ENCODE measurements at regions not wholly inside any gene's neighbourhood (a gene's known extent, or its start where the extent isn't known, plus 50 kb on each side); places are given as distances from the start of the nearest gene placed in this dataset.
"Not testable (repeated sequence)": the region's sequence is repeated elsewhere in the genome, so short reads cannot be mapped to it uniquely, and the experiment has no call there.

GRCh38 chr5:89676634-89677033, 732.9 kb downstream of the CETN3 start:
- in situ Hi-C loops (cut with MboI; ENCODE audit: low pct_unique_long_range_greater_than_20kb, low sequenced_read_pairs) = no loop called here
- DNase-seq = no peak

- DNase-seq = no peak
These were observed 736.5 kb downstream of the CETN3 start for GRCh38 chr5:89673019-89673418.

GRCh38 chr5:89668821-89669220, 740.7 kb downstream of the CETN3 start:
- no peak for DNase-seq
- in situ Hi-C loops (cut with MboI; ENCODE audit: low pct_unique_long_range_greater_than_20kb, low sequenced_read_pairs) = no loop called here

More at GRCh38 chr5:89673019-89673418, 736.5 kb downstream of the CETN3 start:
- in situ Hi-C loops (cut with MboI; ENCODE audit: low pct_unique_long_range_greater_than_20kb, low sequenced_read_pairs) = no loop called here

- in situ Hi-C loops (cut with MboI; ENCODE audit: low pct_unique_long_range_greater_than_20kb, low sequenced_read_pairs) = no loop called here
- DNase-seq = no peak
These were observed 747.1 kb downstream of the CETN3 start for GRCh38 chr5:89662499-89662898.

- in situ Hi-C loops (cut with MboI; ENCODE audit: low pct_unique_long_range_greater_than_20kb, low sequenced_read_pairs) = no loop called here
- no peak for DNase-seq
These were observed 755.9 kb upstream of the MEF2C start for GRCh38 chr5:89638871-89639270.

- in situ Hi-C loops (cut with MboI; ENCODE audit: low pct_unique_long_range_greater_than_20kb, low sequenced_read_pairs); DNase-seq: not testable (repeated sequence)
These were observed 751.2 kb upstream of the MEF2C start for GRCh38 chr5:89634176-89634575.

GRCh38 chr5:89630064-89630463, 747.1 kb upstream of the MEF2C start:
- DNase-seq; in situ Hi-C loops (cut with MboI; ENCODE audit: low pct_unique_long_range_greater_than_20kb, low sequenced_read_pairs): not testable (repeated sequence)

GRCh38 chr5:89628876-89629635, 746.1 kb upstream of the MEF2C start:
- in situ Hi-C loops (cut with MboI; ENCODE audit: low pct_unique_long_range_greater_than_20kb, low sequenced_read_pairs) = no loop called here
- peak; percentile 32 for DNase-seq

- in situ Hi-C loops (cut with MboI; ENCODE audit: low pct_unique_long_range_greater_than_20kb, low sequenced_read_pairs) = no loop called here
- no peak for DNase-seq
These were observed 733.0 kb upstream of the MEF2C start for GRCh38 chr5:89615839-89616518.

- DNase-seq = no peak
- in situ Hi-C loops (cut with MboI; ENCODE audit: low pct_unique_long_range_greater_than_20kb, low sequenced_read_pairs) = no loop called here
These were observed 730.4 kb upstream of the MEF2C start for GRCh38 chr5:89613222-89613956.

GRCh38 chr5:89606939-89607534, 724.1 kb upstream of the MEF2C start:
- in situ Hi-C loops (cut with MboI; ENCODE audit: low pct_unique_long_range_greater_than_20kb, low sequenced_read_pairs) = no loop called here

GRCh38 chr5:89604342-89604741, 721.4 kb upstream of the MEF2C start:
- no peak for DNase-seq
- in situ Hi-C loops (cut with MboI; ENCODE audit: low pct_unique_long_range_greater_than_20kb, low sequenced_read_pairs) = no loop called here

More at GRCh38 chr5:89606939-89607534, 724.1 kb upstream of the MEF2C start:
- no peak for DNase-seq

GRCh38 chr5:89601880-89602279, 718.9 kb upstream of the MEF2C start:
- in situ Hi-C loops (cut with MboI; ENCODE audit: low pct_unique_long_range_greater_than_20kb, low sequenced_read_pairs) = no loop called here
- DNase-seq = no peak

GRCh38 chr5:89597878-89598277, 714.9 kb upstream of the MEF2C start:
- in situ Hi-C loops (cut with MboI; ENCODE audit: low pct_unique_long_range_greater_than_20kb, low sequenced_read_pairs) = no loop called here
- no peak for DNase-seq

GRCh38 chr5:89596821-89597220, 713.8 kb upstream of the MEF2C start:
- DNase-seq = no peak
- in situ Hi-C loops (cut with MboI; ENCODE audit: low pct_unique_long_range_greater_than_20kb, low sequenced_read_pairs) = no loop called here

- in situ Hi-C loops (cut with MboI; ENCODE audit: low pct_unique_long_range_greater_than_20kb, low sequenced_read_pairs) = no loop called here
- DNase-seq = no peak
These were observed 712.1 kb upstream of the MEF2C start for GRCh38 chr5:89595056-89595455.

GRCh38 chr5:89584339-89584956, 701.5 kb upstream of the MEF2C start:
- no peak for DNase-seq
- in situ Hi-C loops (cut with MboI; ENCODE audit: low pct_unique_long_range_greater_than_20kb, low sequenced_read_pairs) = no loop called here

- in situ Hi-C loops (cut with MboI; ENCODE audit: low pct_unique_long_range_greater_than_20kb, low sequenced_read_pairs) = no loop called here
- no peak for DNase-seq
These were observed 700.5 kb upstream of the MEF2C start for GRCh38 chr5:89583534-89583933.

GRCh38 chr5:89582768-89583339, 699.9 kb upstream of the MEF2C start:
- no peak for DNase-seq
- in situ Hi-C loops (cut with MboI; ENCODE audit: low pct_unique_long_range_greater_than_20kb, low sequenced_read_pairs) = no loop called here
